CD1c-positive myeloid dendritic cell (primary cell): ENCODE measurements at regions not wholly inside any gene's neighbourhood (a gene's known extent, or its start where the extent isn't known, plus 50 kb on each side); places are given as distances from the start of the nearest gene placed in this dataset.

Experiments
- DNase-seq: peaks from one replicate; pipeline ENCODE4 v3.0.0-alpha.2; 2016; ENCODE audit errors: extremely low spot score

DNA sequence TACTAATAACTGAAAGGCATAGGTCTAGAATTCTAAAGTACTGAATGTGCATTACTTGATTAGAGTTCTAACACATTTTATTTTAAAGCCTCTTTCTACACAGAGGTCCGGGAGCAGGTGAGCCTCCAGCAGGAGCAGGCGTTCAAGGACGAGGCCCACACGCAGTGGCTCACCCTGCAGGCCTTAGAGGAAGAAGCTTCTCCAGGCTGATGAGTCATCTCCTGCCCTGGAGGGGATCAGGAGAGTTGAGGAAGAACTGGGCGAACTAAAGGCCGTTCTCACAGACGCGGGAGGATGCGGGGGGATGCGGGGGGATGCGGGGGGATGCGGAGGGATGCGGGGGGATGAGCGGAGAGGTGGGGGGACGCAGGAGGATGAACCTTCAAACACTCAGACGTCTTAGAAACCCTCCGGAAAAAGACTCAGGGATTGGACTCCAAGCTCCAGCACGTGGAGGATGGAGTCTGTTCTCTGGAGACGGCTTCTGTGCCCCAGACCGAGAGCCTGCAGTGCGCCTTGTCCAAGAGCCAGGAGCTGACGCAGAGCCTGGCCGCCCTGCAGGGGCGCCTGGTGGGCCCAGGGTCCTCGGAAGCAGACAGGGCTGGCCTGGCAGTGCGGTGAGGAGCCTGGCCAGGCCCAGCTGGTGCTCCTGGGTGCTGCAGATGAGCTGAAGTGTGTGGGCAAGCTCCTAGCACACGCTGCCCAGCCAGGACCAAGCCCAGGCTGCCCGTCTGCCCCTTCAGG, 433.7 kb upstream of the TPK1 start:
- no peak for DNase-seq

DNA sequence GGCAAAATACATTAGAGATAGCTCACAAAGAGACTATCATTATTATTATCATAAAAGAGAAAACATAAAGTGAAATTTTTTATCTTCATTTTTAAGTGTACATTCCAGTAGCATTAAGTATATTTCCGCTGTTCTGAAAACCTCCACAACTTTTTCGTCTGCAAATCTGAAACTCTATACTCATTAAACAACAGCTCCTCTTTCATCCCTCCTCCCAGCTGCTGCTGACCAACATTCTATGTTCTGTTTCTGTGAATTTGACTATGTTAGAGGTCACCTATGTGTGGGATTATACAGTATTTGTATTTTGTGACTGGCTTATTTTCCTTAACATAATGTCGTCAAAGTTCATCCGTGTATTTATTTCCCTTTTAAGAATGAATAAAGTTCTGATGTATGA, 429.3 kb upstream of the TPK1 start:
- DNase-seq: no peak

DNA sequence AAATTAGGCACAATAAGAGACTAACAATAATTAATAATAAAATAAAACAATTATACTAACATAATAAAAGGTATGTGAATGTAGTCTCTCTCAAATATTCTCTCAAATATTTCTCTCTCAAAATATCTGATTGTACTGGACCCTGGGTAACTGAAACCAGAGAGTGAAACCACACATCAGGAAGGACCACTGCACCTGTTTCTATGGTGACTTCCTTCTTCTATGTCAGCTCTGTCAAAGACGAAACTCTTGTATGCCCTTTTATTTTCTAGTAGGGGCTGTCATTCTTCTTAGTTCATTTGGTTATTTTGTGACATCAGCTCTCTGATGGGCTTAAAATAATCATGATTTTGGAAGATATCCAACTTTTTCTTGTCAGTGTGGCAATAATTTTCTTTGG, 428.0 kb upstream of the TPK1 start:
- no peak for DNase-seq

DNA sequence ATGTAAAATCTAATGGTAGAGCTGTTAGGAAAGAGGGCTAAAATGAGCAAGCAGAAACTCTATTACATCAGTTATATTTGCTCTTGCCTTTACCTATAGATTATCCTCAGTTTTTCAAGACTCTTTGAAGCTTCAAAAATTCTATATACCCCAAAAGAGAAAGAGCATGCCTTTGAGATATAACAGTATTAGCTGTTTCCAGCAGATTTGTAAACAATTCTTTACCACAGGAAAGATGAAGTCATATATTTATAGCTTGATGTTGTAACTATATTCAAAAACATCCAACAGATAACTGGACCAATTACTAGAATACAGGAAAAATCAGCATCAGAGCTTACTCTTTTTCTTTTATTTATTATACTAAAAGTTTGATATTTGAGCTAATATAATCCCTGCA, 416.2 kb upstream of the TPK1 start:
- DNase-seq: no peak

DNA sequence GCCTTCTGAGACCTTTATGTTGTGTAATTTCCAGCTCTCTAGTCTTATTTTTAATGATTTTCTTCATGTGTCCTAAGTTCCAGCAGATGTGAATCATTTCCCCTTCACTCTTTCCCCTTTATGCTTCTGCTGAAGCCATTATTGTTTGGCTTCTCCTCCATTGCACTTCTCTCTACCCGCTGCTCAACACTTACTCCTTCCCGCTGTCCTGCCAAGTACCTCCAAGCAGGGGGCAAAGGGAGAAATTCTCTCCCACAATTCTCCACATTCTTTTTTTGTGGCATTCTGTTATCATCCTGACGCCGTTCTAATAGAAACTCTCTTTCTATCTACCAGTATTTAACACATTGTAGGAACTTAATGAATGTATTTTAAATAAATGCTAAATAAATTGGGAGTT, 388.9 kb upstream of the TPK1 start:
- DNase-seq: no peak

DNA sequence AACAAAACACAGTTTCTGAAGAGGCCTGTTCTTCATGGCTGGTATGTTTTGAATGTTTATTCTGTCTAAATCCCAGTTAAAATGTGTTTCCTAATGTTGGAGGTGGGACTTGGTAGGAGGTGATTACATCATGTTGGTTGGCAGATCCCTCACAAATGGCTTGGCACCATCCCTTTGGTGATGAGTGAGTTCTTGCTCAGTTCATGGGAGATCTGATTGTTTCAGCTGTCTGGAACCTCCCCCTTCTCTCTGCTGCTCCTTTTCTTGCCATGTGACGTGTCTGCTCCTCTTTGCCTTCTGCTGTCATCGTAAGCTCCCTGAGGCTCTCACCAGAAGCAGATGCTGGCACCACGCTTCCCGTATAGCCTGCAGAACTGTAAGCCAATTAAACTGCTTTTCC, 383.6 kb upstream of the TPK1 start:
- DNase-seq: no peak

DNA sequence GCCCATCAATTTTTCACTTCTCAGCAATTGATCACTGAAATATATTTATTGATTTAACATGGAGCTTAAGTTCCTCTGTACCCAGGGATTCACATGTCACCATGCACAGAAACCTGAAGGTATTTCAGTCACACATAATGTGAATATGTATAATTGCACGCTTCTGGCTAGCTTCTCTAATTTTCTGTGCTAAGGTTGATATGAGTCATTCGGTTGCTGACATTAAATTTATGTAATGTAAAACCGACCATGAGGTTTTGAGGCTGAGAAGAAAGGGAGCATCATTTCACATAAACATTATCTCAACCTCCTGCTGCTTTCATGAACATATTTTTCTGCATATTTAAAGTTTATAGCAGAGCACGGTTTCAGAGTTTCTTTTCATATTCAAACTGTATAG, 381.0 kb upstream of the TPK1 start:
- DNase-seq: no peak

DNA sequence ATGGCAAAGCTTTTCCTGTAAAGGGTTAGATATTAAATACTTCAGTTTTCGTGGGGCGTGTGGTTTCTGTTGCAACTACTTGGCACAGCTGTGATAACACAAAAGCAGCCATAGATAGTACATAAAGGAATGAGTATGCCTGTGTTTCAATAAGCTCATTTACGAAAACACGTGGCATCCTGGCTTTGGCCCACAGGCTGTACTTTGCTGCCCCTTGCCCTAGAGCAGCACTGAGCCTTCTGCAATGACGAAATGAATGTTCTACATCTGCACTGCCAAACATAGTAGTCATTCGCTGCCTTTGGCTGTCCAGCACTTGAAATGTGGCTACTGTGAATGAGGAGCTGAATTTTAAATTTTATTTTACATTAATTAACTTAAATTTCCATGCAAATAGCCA, 376.2 kb upstream of the TPK1 start:
- DNase-seq: no peak

DNA sequence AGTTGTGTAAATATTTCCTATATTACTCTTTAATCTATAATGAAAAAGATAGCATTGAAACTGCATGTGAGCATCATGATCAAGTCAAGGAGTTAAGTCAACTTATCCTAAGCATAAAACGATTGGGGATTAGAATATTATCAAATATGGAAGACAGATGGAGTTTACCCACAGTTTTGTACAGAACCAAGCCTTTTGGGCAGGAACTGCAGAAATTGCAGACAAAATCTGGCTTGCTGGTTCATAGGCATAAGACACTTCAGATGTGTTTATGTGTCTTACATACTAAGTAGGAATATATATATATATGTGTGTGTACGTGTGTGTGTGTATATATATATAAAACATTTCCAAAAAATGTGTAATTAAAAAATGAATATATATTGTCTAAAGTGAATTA, 375.4 kb upstream of the TPK1 start:
- DNase-seq: no peak

DNA sequence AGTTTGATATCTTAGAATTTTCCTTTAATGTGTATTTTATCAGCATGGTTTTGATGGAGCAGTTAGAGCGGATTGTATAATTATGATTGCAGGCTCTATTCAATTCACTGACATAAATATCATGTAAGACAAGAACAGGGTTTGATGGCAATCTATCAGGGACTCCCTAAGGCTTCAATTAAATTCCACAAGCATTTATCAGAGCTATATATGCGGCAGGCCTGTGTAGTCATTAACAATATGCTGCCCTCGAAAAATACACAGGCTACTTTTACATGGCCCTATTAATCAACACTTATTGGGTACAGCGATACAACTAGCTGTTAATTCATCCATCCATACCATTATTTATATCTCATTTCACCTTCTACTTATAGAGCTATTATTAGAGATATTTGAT, 358.1 kb upstream of the TPK1 start:
- no peak for DNase-seq

DNA sequence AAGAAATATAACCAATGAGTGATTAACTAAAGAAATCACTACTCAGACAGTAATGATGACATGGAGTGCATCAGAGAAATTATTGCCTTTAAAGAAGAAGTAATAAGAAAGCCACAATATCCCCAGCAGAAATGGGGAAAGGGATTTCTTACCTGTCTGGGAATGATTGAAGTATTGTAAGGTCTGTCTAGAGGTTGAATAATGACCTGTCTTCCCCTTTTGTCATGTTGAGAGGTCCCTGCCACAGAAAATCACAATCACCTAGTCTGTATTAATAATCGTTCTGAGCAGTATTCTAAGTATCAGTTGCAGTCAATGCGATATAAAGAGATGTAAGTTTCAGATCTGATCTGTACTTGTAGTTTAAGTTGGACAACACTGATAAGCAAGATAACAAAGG, 349.1 kb upstream of the TPK1 start:
- no peak for DNase-seq

DNA sequence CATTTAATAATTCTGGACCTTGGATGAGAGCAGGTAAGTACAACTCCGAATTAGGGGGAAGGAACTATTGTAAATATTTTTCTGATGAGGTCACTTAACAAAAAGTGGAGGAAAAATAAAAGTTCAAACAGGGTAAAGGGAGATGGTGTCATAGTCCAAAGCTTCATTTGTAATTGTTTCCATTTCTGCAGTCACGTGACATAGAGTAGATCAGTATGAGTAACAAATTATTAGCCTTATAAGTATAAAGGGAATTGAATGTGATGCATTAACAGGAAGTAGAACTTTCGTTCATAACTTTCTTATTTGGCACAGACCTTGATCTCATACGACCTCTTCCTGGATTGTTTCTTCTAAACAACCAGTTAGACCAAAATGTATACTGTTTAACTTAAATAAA, 347.2 kb upstream of the TPK1 start:
- no peak for DNase-seq

DNA sequence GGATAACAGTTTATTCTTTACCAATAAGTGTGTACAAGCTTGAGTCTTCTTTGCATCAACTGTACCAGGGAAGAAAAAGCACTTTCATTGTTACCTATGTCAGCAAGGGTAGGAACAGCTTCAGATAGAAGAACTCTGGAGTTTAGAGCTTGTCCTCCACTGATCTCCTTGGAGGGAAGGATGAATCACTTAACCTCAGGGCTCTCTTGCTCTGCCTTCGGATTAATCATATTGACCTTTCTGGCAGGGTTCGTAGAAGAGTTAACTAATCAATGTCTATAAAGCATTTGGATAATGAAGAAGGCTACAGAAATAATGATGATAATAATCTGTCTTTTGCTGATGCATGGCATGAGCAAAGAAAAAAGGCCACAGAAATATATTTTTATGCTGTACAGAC, 339.5 kb upstream of the TPK1 start:
- no peak for DNase-seq

DNA sequence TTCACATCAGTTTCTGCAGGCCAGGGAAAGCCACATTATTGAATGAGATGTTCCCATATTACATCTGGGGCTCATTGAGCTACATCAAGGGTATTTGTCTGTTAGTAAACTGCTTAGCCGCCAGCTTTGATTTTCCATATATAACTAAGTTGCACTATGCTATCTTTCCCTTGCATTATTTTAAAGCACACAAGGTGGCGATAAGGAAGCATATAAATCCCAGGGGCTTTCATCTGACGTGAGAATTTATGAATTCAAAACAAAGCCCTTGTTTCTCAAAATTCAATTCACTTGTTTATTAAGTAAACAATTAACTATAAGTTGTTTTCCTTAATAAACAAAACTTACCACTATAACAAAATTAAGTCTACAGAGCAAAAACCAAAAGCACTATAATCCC, 334.1 kb upstream of the TPK1 start:
- no peak for DNase-seq

DNA sequence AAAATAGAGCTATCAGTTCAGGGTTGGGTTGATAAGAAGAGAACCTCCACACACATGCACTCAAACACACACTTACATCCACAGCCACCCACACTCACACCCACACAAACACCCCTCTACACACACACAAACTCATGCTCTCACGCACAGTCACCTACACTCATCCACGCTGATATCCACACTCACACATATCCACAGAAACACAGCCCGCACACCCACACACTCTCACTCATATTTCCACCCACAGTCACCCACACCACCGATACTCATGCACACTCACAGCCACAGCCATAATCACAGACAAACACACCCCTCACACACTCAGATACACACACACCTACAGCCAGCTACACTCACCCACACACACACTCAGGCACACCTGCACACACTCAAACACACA, 333.0 kb upstream of the TPK1 start:
- no peak for DNase-seq

DNA sequence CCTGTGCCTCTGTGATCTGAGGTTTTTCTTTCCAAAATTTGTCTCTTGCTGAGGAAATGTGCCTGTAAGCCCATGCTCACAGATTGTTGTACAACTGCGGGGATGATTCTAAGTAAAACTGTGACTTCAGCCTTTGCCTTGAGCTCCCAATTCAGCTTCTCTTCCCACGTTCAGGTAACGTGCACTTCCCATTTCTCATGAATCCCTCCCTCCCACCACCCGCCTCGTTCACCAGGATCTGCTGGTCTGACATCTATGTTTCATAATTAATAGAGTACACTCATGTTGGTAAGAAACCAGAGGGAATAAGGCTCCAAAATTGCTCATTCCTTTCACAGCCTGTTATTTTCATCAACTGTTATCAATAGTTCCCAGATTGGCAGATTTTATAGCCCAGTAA, 332.6 kb upstream of the TPK1 start:
- no peak for DNase-seq

DNA sequence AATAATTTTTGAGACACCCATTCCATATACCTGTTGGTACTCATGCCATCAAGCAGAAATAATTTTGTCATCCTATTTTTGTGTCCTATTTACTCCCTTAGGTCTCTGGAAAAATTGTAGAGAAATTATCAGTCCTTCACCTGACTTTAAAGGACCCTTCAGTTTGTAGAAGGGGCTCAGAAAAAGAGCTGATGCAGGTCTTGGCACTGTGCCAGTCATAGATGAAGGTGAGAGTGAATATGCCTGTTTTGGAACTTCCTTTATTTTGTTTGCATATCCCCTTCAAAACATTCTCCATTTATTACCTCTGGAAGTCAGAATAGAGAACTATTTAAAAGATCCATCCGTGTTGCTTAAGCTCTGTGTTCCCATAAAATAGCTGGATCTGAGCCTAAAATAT, 321.0 kb upstream of the TPK1 start:
- DNase-seq: no peak

DNA sequence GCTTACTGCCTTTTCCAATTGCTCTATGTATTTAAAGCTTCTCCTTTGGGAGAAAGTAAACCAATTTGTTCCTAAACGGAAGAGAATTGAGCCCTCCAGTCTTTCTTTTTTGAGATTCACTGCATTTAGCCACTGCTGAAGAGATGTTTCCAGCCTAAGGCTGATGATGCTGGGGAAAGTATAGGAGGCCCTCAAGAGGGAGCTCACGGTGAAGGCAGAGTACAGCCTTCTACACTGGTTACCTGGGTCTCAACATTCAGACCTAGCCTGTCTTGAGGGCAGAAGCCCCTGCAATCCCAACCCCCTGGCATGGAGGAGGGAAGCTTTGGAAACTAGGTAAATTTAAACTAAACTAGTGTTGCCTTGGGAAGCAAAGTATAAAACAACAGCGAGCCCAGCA, 316.7 kb upstream of the TPK1 start:
- DNase-seq: no peak

DNA sequence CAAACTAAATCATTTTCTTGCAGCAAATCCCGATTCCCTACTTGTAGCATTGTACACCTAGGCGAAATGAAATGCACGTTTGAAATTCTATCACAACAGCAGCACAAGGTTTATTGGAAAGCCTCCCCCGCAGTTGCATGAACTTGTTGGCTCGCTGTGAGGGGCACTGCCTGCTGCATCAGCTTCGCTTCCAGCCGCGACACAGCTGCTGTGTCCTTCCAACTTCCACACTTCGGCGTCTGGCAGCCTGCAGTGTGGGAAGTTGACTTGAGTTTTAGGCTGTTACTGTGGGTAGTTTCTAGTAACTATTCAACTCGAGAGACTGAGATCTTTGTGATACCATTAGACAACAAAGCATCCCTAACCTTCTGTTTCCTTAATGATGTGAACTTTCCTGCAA, 315.8 kb upstream of the TPK1 start:
- no peak for DNase-seq

DNA sequence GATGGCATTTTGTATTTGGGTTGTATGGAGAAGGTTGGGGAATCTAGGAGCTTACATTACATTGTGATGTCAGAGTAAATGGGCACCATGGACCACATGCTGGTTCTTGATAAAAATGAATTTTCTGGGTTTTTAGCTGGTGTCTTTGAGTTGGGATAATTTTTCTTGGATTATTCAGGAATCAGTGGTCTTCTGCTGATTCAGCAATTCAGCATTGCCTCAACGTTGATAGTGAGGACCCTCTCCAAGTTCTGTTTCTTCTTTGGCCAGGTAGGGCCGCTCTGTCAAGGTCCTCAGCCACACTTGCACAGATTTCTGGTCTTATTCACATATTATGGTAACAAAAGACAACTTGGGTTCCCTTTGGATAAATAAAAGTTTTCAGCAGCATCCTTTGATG, 312.0 kb upstream of the TPK1 start:
- DNase-seq: no peak

DNA sequence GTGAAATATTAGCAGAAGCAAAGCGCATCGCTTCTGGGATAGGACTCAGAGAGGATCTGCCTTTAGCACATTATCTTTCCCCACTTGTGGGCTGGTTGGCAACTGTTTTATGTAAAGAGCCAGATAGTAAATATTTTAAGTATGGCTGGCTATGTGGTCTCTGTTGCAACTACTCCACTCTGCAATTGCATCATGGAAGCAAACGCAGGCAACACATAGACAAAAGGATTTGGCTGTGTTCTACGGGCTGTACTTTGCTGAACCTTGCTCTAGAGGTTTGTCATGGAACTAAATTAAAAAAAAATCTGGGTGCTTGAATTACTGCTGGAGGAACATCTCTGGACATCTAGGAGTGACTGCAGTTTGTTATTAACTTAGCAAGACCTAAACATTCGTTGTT, 307.8 kb upstream of the TPK1 start:
- no peak for DNase-seq

DNA sequence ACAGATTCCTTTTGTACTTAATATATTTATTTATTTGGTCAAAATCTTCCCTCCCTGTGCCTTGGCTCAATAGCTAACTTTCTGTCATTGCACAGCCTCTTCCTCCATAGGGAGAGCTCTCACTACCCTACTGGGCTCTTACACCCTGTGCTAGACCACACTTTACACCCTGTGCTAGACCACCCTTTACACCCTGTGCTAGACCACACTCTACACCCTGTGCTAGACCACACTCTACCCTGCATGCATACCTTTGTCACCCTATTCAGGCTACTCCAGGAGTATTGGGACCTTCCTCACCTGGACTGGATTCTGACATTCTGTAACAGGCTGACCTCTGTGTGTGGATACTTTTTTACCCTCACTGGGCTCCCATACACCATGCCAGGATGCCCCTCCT, 298.5 kb upstream of the TPK1 start:
- no peak for DNase-seq

DNA sequence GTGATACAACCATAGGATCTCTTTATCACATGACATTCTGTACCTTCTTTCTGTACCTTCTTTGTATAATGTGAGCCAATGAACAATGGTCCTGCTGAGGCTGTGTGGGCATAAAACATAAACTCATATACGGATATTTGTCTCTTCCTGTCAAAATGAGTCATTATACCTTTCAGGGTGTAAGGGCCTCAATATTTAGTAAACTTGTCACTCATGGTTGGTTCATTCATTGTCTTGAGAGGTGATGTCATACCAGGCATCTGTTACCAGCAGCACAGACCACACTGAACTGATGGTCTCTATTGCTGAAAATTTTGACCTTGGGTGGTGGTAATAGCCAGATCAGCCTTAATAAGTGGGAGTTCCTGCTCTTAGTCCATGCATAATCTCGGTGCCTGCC, 287.6 kb upstream of the TPK1 start:
- DNase-seq: no peak

DNA sequence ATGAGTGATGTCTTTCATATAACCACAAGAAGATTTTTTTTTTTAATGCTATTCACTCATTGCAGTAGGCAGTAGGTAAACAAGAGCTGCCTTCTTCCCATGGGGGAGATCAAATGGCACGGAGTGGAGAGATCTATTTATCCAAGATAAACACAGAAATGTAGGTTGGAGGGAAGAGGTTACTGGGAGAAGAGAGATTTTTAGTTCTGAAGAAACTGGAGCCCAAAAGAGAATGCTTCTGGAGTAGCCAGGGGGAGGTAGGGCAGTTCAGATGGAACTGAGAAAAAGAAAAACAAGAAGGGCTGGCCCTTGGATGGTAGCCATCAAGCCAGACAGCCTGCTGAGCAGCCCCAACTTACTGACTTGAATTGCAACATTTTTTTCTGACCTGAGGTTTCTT, 270.1 kb upstream of the TPK1 start:
- DNase-seq: no peak

DNA sequence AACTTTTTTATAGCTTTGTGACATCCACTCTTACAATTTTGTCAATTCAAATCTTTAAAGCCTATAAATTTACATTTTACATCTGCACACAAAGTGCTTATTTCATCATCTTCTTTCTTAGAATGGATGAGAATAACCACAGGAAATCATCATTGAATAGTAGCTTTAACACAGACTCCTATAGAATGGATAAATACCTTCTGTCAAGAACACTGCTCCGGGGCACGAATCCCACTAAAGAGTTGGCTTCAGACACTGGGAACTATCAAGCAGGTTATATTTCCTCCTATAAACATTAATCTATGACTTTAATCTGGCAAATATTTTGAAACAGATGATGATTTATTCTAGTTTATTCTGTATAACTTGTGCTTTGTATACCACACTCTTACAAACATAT, 269.7 kb upstream of the TPK1 start:
- no peak for DNase-seq
